Trophoblast cell (in vitro differentiated cells and primary cell): ENCODE measurements at regions not wholly inside any gene's neighbourhood (a gene's known extent, or its start where the extent isn't known, plus 50 kb on each side); places are given as distances from the start of the nearest gene placed in this dataset.

ENCODE experiments used
- DNase-seq, 2 donors: peaks; one replicate each; pipeline ENCODE4 v3.0.0-alpha.2; 2016
- H2AFZ ChIP-seq: 2 replicates; pipeline ENCODE4 v1.6.1; 2013; ENCODE audit warnings: low read length, moderate library complexity, mild to moderate bottlenecking; ENCODE audit not compliant: insufficient read depth, poor library complexity
- H2AK5ac ChIP-seq: 2 replicates; pipeline ENCODE4 v1.6.1; 2013; ENCODE audit warnings: mild to moderate bottlenecking, low read length
- H2BK120ac ChIP-seq: 2 replicates; pipeline ENCODE4 v1.6.1; 2013; ENCODE audit warnings: low read length, mild to moderate bottlenecking, moderate library complexity; ENCODE audit not compliant: insufficient read depth, poor library complexity
- H2BK12ac ChIP-seq: 2 replicates; pipeline ENCODE4 v1.6.1; 2013; ENCODE audit warnings: mild to moderate bottlenecking, low read length, moderate library complexity
- H2BK5ac ChIP-seq: 2 replicates; pipeline ENCODE4 v1.6.1; 2013; ENCODE audit warnings: low read length, low read depth, moderate library complexity, mild to moderate bottlenecking; ENCODE audit not compliant: poor library complexity
- H3K14ac ChIP-seq: 2 replicates; pipeline ENCODE4 v1.6.1; 2013; ENCODE audit warnings: mild to moderate bottlenecking, low read length
- H3K18ac ChIP-seq: 2 replicates; pipeline ENCODE4 v1.6.1; 2013; ENCODE audit warnings: mild to moderate bottlenecking, low read length
- H3K23ac ChIP-seq: 2 replicates; pipeline ENCODE4 v1.6.1; 2013; ENCODE audit warnings: low read length
- H3K27ac ChIP-seq: 2 replicates; pipeline ENCODE4 v1.5.1; 2013; ENCODE audit warnings: low read depth, mild to moderate bottlenecking, inconsistent platforms, low read length, moderate library complexity
- H3K27me3 ChIP-seq: 2 replicates; pipeline ENCODE4 v1.6.1; 2013; ENCODE audit warnings: inconsistent platforms, mild to moderate bottlenecking, low read length, moderate library complexity; ENCODE audit not compliant: insufficient read depth
- H3K36me3 ChIP-seq, 2 experiments: 1 replicate in 1 of 2; 2 replicates in 1 of 2; pipeline ENCODE4 v1.6.1; 2013; ENCODE audit warnings: low read length in 2 of 2, mild to moderate bottlenecking in 2 of 2, moderate library complexity in 1 of 2; ENCODE audit not compliant: insufficient read depth in 2 of 2, control insufficient read depth in 1 of 2
- H3K4ac ChIP-seq: 2 replicates; pipeline ENCODE4 v1.6.1; 2013; ENCODE audit warnings: low read depth, mild to moderate bottlenecking, low read length, moderate library complexity
- H3K4me1 ChIP-seq, 2 experiments: 1 replicate in 1 of 2; 2 replicates in 1 of 2; pipeline ENCODE4 v1.6.1; 2013; ENCODE audit warnings: low read length in 2 of 2, mild to moderate bottlenecking in 2 of 2, moderate library complexity in 1 of 2; ENCODE audit not compliant: insufficient read depth in 2 of 2, control insufficient read depth in 1 of 2
- H3K4me2 ChIP-seq: 2 replicates; pipeline ENCODE4 v1.6.1; 2013; ENCODE audit warnings: inconsistent platforms, mild to moderate bottlenecking, low read length, moderate library complexity
- H3K4me3 ChIP-seq: 2 replicates; pipeline ENCODE4 v1.5.1; 2013; ENCODE audit warnings: mild to moderate bottlenecking, low read depth, low read length, inconsistent platforms
- H3K79me1 ChIP-seq: one replicate; pipeline ENCODE4 v1.6.1; 2013; ENCODE audit warnings: low read length
- H3K79me2 ChIP-seq: 2 replicates; pipeline ENCODE4 v1.6.1; 2013; ENCODE audit warnings: low read length, mild to moderate bottlenecking; ENCODE audit not compliant: control insufficient read depth, insufficient read depth, poor library complexity
- H3K9ac ChIP-seq: 2 replicates; pipeline ENCODE4 v1.6.1; 2013; ENCODE audit warnings: mild to moderate bottlenecking, low read length
- H3K9me3 ChIP-seq: 2 replicates; pipeline ENCODE4 v1.6.1; 2013; ENCODE audit warnings: low read depth, mild to moderate bottlenecking, control low read depth, inconsistent platforms, low read length; ENCODE audit not compliant: insufficient read depth
- H4K12ac ChIP-seq: 2 replicates; pipeline ENCODE4 v1.6.1; 2013; ENCODE audit warnings: low read depth, mild to moderate bottlenecking, low read length, moderate library complexity
- H4K8ac ChIP-seq: 2 replicates; pipeline ENCODE4 v1.6.1; 2013; ENCODE audit warnings: low read depth, mild to moderate bottlenecking, low read length, moderate library complexity
- H4K91ac ChIP-seq: one replicate; pipeline ENCODE4 v1.6.1; 2013; ENCODE audit warnings: low read depth, mild to moderate bottlenecking, low read length, moderate library complexity
- WGBS: extraction: QIAGEN DNeasy Blood & Tissue Kit; methylation state at CpG from one replicate; pipeline ENCODE4 v1.1.7; 2013; ENCODE audit warnings: missing lambda C conversion rate; ENCODE audit not compliant: insufficient read length, insufficient coverage; ENCODE audit errors: extremely low coverage; 5-methylcytosine and 5-hydroxymethylcytosine counted together

- H3K4me2 ChIP-seq: no peak overlapping the region
- no peak overlapping the region for H4K12ac ChIP-seq
- no peaks in the 10 kb centered on the region for H3K36me3 ChIP-seq
- no peak overlapping the region for H2BK5ac ChIP-seq
- H2BK120ac ChIP-seq: no peak overlapping the region
- WGBS: no CpG with 5 or more reads among the region's 1 CpG
- no peak overlapping the region for H4K91ac ChIP-seq
- no peak overlapping the region for H3K14ac ChIP-seq
- no peaks in the 10 kb centered on the region for H3K4me1 ChIP-seq
- no peaks in the 10 kb centered on the region for H3K27me3 ChIP-seq
- no peaks in the 10 kb centered on the region for H3K9me3 ChIP-seq
- H4K8ac ChIP-seq: no peak overlapping the region
- no peaks in the 10 kb centered on the region for H3K79me2 ChIP-seq
- H3K27ac ChIP-seq: no peak overlapping the region
- H2BK12ac ChIP-seq: no peak overlapping the region
- H3K4me3 ChIP-seq: no peak overlapping the region
- H3K23ac ChIP-seq: no peak overlapping the region
- no peak overlapping the region for H2AK5ac ChIP-seq
- H3K4ac ChIP-seq: no peak overlapping the region
- DNase-seq: no peak
- no peak overlapping the region for H3K18ac ChIP-seq
- H3K9ac ChIP-seq: no peak overlapping the region
- H2AFZ ChIP-seq: no peak overlapping the region
- no peaks in the 10 kb centered on the region for H3K79me1 ChIP-seq
Observed at GRCh38 chr5:7980881-7981280, 111.9 kb downstream of the MTRR start.

- Histone ChIP-seq H3K4me2 (no peak overlapping the region), H2AK5ac (no peak overlapping the region), H3K79me1 (no peaks in the 10 kb centered on the region), H2BK12ac (no peak overlapping the region), H3K27ac (no peak overlapping the region), H2BK120ac (no peak overlapping the region), H3K4ac (no peak overlapping the region), H3K9ac (no peak overlapping the region), H3K79me2 (no peaks in the 10 kb centered on the region), H3K18ac (no peak overlapping the region), H4K12ac (no peak overlapping the region), H3K27me3 (no peaks in the 10 kb centered on the region), H4K8ac (no peak overlapping the region), H3K36me3 (no peaks in the 10 kb centered on the region), H2AFZ (no peak overlapping the region), H4K91ac (no peak overlapping the region), H3K14ac (no peak overlapping the region), H3K4me1 (no peaks in the 10 kb centered on the region), H2BK5ac (no peak overlapping the region), H3K4me3 (no peak overlapping the region), H3K23ac (no peak overlapping the region), H3K9me3 (no peaks in the 10 kb centered on the region)
- WGBS: no CpG with 5 or more reads among the region's 18 CpGs
- no peak for DNase-seq
Observed at GRCh38 chr5:7983433-7983832, 114.5 kb downstream of the MTRR start.

- no peak overlapping the region for H2BK12ac ChIP-seq
- no peak overlapping the region for H2AFZ ChIP-seq
- WGBS: no CpG with 5 or more reads among the region's 7 CpGs
- H4K12ac ChIP-seq: no peak overlapping the region
- H3K9me3 ChIP-seq: no peaks in the 10 kb centered on the region
- H3K4ac ChIP-seq: no peak overlapping the region
- H2BK120ac ChIP-seq: no peak overlapping the region
- H4K91ac ChIP-seq: no peak overlapping the region
- H3K18ac ChIP-seq: no peak overlapping the region
- no peak overlapping the region for H2BK5ac ChIP-seq
- no peak overlapping the region for H3K23ac ChIP-seq
- H3K9ac ChIP-seq: no peak overlapping the region
- no peak overlapping the region for H3K4me2 ChIP-seq
- H3K79me1 ChIP-seq: no peaks in the 10 kb centered on the region
- no peak overlapping the region for H3K14ac ChIP-seq
- no peaks in the 10 kb centered on the region for H3K27me3 ChIP-seq
- DNase-seq: no peak
- H3K4me3 ChIP-seq: no peak overlapping the region
- no peaks in the 10 kb centered on the region for H3K36me3 ChIP-seq
- H2AK5ac ChIP-seq: no peak overlapping the region
- no peaks in the 10 kb centered on the region for H3K79me2 ChIP-seq
- H4K8ac ChIP-seq: no peak overlapping the region
- no peaks in the 10 kb centered on the region for H3K4me1 ChIP-seq
- H3K27ac ChIP-seq: no peak overlapping the region
Observed at GRCh38 chr5:7991125-7991821, 122.3 kb downstream of the MTRR start.

GRCh38 chr5:7995688-7996294 lies 126.8 kb downstream of the MTRR start:
- Histone ChIP-seq H3K14ac (no peak overlapping the region), H3K4me3 (no peak overlapping the region), H3K79me2 (no peaks in the 10 kb centered on the region), H4K12ac (no peak overlapping the region), H3K27ac (no peak overlapping the region), H3K18ac (no peak overlapping the region), H4K91ac (no peak overlapping the region), H3K9me3 (no peaks in the 10 kb centered on the region), H2BK12ac (no peak overlapping the region), H3K4ac (no peak overlapping the region), H2AFZ (no peak overlapping the region), H4K8ac (no peak overlapping the region), H2BK120ac (no peak overlapping the region), H3K4me2 (no peak overlapping the region), H3K23ac (no peak overlapping the region), H2BK5ac (no peak overlapping the region), H3K36me3 (no peaks in the 10 kb centered on the region), H3K27me3 (no peaks in the 10 kb centered on the region), H3K9ac (no peak overlapping the region), H3K79me1 (no peaks in the 10 kb centered on the region), H3K4me1 (no peaks in the 10 kb centered on the region), H2AK5ac (no peak overlapping the region)
- no peak for DNase-seq
- no CpG with 5 or more reads among the region's 9 CpGs for WGBS
